ENCODE measurements at regions not wholly inside any gene's neighbourhood (a gene's known extent, or its start where the extent isn't known, plus 50 kb on each side); places are given as distances from the start of the nearest gene placed in this dataset.

GRCh38 chr6:16834242-16834641 is 73.0 kb upstream of the ATXN1 start (continued):
- TF ChIP-seq ZNF12 (CRISPR knock-in tag; IDR thresholded peaks at IDR 0.05) (no peak), ZNF639 (CRISPR knock-in tag; conservative IDR thresholded peaks at IDR 0.05 in 1 of 2, IDR thresholded peaks at IDR 0.05 in 1 of 2) (no peak), SNAPC5 (CRISPR knock-in tag; IDR thresholded peaks at IDR 0.05) (no peak), FIP1L1 (IDR thresholded peaks at IDR 0.05; ENCODE audit: low read depth, low read length, poor library complexity, severe bottlenecking) (no peak), ZNF282 (CRISPR knock-in tag; IDR thresholded peaks at IDR 0.05) (no peak), USF1 (CRISPR knock-in tag; IDR thresholded peaks at IDR 0.05) (no peak)

GRCh38 chr6:16832721-16833120 is 71.5 kb upstream of the ATXN1 start:
- no peaks in the 10 kb centered on the region for H3K36me3 ChIP-seq (ENCODE audit: control insufficient read depth, insufficient read depth, low read length)
- ATAC-seq: no peak
- 8% methylated on average over 6 of the region's 6 CpGs for WGBS (ENCODE audit: insufficient coverage, low coverage, missing lambda C conversion rate)

More at GRCh38 chr6:16832721-16833120, 71.5 kb upstream of the ATXN1 start:
- Histone ChIP-seq H3K9me3 (replicated peaks; ENCODE audit: control insufficient read depth, insufficient read depth, low read depth, low read length) (no peaks in the 10 kb centered on the region), H3K4me2 (ENCODE audit: insufficient read depth, low read length) (no peak overlapping the region), H2AFZ (ENCODE audit: low read depth, low read length) (no peak overlapping the region), H3K27ac (ENCODE audit: extremely low read depth, low read depth, low read length) (no peak overlapping the region), H3K4me1 (replicated peaks in 1 of 2; ENCODE audit: control insufficient read depth in 2 of 2, insufficient read depth in 2 of 2, low read length in 2 of 2) (peaks cover 0 to 2% of the 10 kb centered on the region in 2 experiments; a peak in 1 of 5 replicates), H3K79me2 (ENCODE audit: control insufficient read depth, insufficient read depth, low read length) (no peaks in the 10 kb centered on the region), H4K20me1 (replicated peaks; ENCODE audit: control insufficient read depth, insufficient read depth, low read length) (no peaks in the 10 kb centered on the region), H3K9me1 (ENCODE audit: control insufficient read depth, insufficient read depth, low read length) (no peaks in the 10 kb centered on the region), H3K27me3 (ENCODE audit: control insufficient read depth in 2 of 2, insufficient read depth in 2 of 2, low read length in 2 of 2) (peaks cover 18 to 30% of the 10 kb centered on the region in 2 experiments), H3K4me3 (no peak overlapping the region), H3K9ac (ENCODE audit: insufficient read depth in 1 of 2, low read depth in 2 of 2, low read length in 2 of 2) (no peak overlapping the region)
- DNase-seq (ENCODE audit: extremely low read depth in 1 of 4, low spot score in 3 of 4) (no peak), FAIRE-seq (no peak)
- no peak for TF ChIP-seq ESRRB (CRISPR knock-in tag; IDR thresholded peaks at IDR 0.05; ENCODE audit: borderline replicate concordance)
- no peak for TF ChIP-seq KDM2B (CRISPR knock-in tag; IDR thresholded peaks at IDR 0.05)
- no peak for TF ChIP-seq TBP (optimal IDR thresholded peaks at IDR 0.05; ENCODE audit: low read depth, low read length)
- ChIA-PET POLR2A (interaction anchor here (0.6 kb wide), 1 partner anchor 311 kb away, joined by 3 read pairs; no protein-coding TSS in a partner anchor), CTCF (ENCODE audit: low intra/inter-chr PET ratio) (no interaction called here)
- BruUV-seq (replicated peaks): no TSS peak
- in situ Hi-C loops (cut with MboI) (no loop called here), intact Hi-C loops (cut with micrococcal nuclease) (loop anchor here (10.0 kb wide), 1 partner anchor 122 kb away; no protein-coding TSS in a partner anchor)

All from K562 (cell line).